ENCODE measurements at regions not wholly inside any gene's neighbourhood (a gene's known extent, or its start where the extent isn't known, plus 50 kb on each side); places are given as distances from the start of the nearest gene placed in this dataset.

DNA sequence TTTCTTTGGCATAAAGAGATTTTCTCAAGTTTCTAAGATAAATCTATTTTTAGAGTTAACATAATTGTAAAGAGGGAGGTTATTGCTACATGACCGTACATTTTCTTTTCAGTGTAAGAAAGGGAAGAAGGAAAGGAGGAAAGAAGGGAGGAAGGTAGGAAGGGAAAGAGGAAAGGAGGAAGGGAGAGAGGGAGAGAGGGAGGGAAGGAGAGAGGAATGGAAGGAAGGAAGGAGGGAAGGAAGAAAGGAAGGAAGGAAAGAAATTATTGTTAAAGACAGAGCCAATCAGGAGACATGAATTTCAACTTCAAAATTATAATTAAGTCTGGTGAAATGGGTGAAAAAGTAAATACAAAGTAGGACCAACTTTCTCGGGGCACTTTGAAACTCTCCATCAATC is 197.6 kb downstream of the SNCA start:
- Histone ChIP-seq H3K27me3 (ENCODE audit: control insufficient read depth, insufficient read depth, low read length) (no peaks in the 10 kb centered on the region; the same call in 1 of the 2 replicates), H3K4me1 (ENCODE audit: control insufficient read depth, insufficient read depth, low read length) (peaks cover 4% of the 10 kb centered on the region), H3K9ac (ENCODE audit: low read length) (no peak overlapping the region), H3K27ac (ENCODE audit: low read depth, low read length) (no peak overlapping the region), H3K9me3 (ENCODE audit: control insufficient read depth, insufficient read depth, low read depth, low read length) (no peaks in the 10 kb centered on the region), H3K4me3 (ENCODE audit: low read depth, low read length) (no peak overlapping the region), H3K36me3 (ENCODE audit: control insufficient read depth, insufficient read depth, low read length) (no peaks in the 10 kb centered on the region)

DNA sequence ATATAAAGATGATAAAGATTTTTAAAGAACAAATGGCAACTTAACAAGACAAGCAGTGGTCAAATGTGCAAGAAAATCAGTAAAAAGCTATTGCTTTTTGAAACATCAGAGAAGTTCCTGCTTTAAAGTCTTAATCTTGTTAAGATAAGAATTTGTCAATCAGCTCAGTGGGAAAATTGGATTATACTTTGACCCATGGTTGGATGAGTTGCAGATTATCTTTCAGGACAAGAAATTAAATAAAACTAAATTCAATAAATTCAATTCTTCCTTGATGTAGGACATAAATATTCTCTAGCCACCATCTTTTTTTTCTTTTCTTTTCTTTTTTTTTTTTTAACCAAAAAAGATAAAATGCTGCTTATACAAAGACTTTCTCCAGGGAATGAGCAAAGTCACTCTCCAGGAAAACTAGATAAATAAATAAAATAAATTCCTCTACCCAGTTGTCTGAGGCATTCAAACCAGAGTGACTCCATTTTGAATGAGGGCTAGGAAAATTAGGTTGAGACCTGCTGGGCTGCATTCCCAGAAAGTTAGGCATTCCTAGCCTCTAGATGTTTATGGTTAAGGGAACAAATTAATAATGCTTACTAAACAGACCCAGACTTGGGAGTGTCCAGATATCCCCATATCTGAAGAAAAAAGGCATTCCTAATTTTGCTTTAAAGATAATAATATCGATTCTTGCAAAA is 211.2 kb downstream of the SNCA start:
- Histone ChIP-seq H3K27me3 (ENCODE audit: control insufficient read depth, insufficient read depth, low read length) (no peaks in the 10 kb centered on the region), H3K9me3 (ENCODE audit: control insufficient read depth, insufficient read depth, low read depth, low read length) (no peaks in the 10 kb centered on the region), H3K9ac (ENCODE audit: low read length) (no peak overlapping the region), H3K27ac (ENCODE audit: low read depth, low read length) (no peak overlapping the region), H3K36me3 (ENCODE audit: control insufficient read depth, insufficient read depth, low read length) (no peaks in the 10 kb centered on the region), H3K4me3 (ENCODE audit: low read depth, low read length) (no peak overlapping the region), H3K4me1 (ENCODE audit: control insufficient read depth, insufficient read depth, low read length) (no peaks in the 10 kb centered on the region)

DNA sequence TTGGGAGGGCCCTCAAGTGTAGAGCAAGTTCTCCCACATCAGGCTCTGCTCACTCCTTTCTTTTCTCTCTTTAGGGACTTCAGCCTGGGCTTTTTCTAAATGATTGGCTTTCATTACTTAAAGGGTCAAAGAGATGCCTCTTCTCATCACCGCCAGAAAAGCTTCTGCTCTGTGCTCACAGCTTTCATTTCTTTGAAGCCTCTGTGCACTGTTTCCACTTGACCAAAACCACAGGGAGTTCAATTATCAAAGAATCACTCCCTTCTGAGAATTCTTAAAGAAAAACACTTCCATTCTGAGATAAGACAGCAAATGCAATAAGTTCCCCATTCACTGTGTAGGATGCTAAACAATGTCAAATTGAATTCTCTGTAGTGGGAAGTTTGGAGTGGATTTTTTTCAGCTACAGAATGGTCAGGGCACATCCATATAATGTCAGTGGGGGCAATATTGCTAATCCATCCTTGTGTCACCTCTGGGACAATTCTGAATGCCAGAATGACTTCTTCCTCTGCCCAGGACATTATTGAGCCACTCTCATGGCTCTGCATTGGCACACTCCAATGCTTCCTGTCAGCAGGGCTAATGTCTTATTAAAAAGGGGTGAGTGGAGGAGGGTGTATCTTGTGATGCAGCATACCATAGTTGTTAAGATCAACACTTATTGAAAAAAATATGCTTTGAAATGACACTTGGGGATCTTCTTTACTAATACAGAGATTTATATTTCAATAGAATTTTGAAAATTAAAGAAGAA is 217.6 kb downstream of the SNCA start:
- H3K4me1 ChIP-seq (ENCODE audit: control insufficient read depth, insufficient read depth, low read length) = no peaks in the 10 kb centered on the region
- H3K9me3 ChIP-seq (ENCODE audit: control insufficient read depth, insufficient read depth, low read depth, low read length) = no peaks in the 10 kb centered on the region
- H3K27ac ChIP-seq (ENCODE audit: low read depth, low read length) = no peak overlapping the region
- H3K36me3 ChIP-seq (ENCODE audit: control insufficient read depth, insufficient read depth, low read length) = no peaks in the 10 kb centered on the region
- no peaks in the 10 kb centered on the region for H3K27me3 ChIP-seq (ENCODE audit: control insufficient read depth, insufficient read depth, low read length)
- H3K4me3 ChIP-seq (ENCODE audit: low read depth, low read length) = no peak overlapping the region
- no peak overlapping the region for H3K9ac ChIP-seq (ENCODE audit: low read length)

DNA sequence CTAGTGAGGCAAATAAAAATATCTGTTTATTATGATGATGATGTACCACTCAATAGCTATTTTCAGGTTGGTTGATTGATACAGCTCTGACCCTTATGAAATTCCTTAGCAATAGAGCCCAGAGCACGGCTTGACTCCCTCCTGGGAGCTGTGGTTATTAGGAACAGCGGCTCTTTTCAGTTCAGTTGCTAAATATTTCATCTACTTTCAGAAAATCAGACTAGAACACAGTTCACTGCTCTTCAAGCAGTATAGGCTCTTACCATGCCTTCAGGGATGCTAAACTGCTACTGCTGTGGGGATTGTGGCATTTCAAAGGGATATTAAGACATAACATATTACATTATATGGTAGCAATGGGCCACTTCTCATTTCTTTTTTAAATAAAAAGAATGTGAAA is 218.8 kb downstream of the SNCA start:
- Histone ChIP-seq H3K9ac (ENCODE audit: low read length) (no peak overlapping the region), H3K27ac (ENCODE audit: low read depth, low read length) (no peak overlapping the region), H3K27me3 (ENCODE audit: control insufficient read depth, insufficient read depth, low read length) (no peaks in the 10 kb centered on the region), H3K9me3 (ENCODE audit: control insufficient read depth, insufficient read depth, low read depth, low read length) (no peaks in the 10 kb centered on the region), H3K4me3 (ENCODE audit: low read depth, low read length) (no peak overlapping the region), H3K36me3 (ENCODE audit: control insufficient read depth, insufficient read depth, low read length) (no peaks in the 10 kb centered on the region), H3K4me1 (ENCODE audit: control insufficient read depth, insufficient read depth, low read length) (no peaks in the 10 kb centered on the region)

DNA sequence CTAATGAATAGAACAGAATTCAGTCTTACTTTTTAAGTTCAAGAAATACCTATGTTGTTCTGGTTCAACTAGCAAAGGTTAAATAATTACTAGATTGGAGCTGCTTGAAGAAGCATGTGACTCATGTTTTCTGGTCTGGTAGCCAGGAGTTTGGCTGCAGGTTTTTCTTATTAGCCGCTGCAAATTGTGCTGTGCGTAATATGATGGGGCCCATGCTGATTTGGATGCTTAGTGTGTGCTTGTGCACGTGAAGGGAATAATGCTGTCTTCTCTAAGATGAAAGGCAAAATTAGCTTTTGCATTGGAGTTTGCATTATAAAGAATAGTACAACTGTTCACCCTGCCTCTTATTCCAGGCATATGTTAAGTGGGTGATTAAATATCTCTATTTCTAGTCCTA is 219.6 kb downstream of the SNCA start:
- Histone ChIP-seq H3K36me3 (ENCODE audit: control insufficient read depth, insufficient read depth, low read length) (no peaks in the 10 kb centered on the region), H3K9me3 (ENCODE audit: control insufficient read depth, insufficient read depth, low read depth, low read length) (no peaks in the 10 kb centered on the region), H3K4me1 (ENCODE audit: control insufficient read depth, insufficient read depth, low read length) (no peaks in the 10 kb centered on the region), H3K4me3 (ENCODE audit: low read depth, low read length) (no peak overlapping the region), H3K27me3 (ENCODE audit: control insufficient read depth, insufficient read depth, low read length) (no peaks in the 10 kb centered on the region), H3K9ac (ENCODE audit: low read length) (no peak overlapping the region), H3K27ac (ENCODE audit: low read depth, low read length) (no peak overlapping the region)

DNA sequence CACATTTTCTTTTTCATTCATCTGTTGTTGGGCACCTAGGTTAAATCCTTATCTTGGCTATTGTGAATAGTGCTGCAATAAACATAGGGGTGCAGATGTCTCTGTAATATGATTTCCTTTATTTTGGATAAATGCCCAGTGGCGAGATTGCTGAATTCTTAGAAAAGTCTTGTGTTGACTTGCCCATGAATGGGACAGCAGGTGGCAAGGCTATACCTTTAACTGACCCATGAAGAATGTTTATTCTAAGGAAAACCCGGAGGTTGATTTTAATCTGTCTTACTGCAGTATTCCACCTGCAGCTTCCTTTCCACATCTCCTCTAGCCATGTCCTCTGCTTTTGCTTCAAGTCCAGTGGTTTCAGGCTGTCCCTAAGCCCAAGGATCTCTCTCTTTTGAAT is 220.6 kb downstream of the SNCA start:
- H3K4me1 ChIP-seq (ENCODE audit: control insufficient read depth, insufficient read depth, low read length) = no peaks in the 10 kb centered on the region
- no peak overlapping the region for H3K9ac ChIP-seq (ENCODE audit: low read length)
- no peak overlapping the region for H3K27ac ChIP-seq (ENCODE audit: low read depth, low read length)
- H3K4me3 ChIP-seq (ENCODE audit: low read depth, low read length) = no peak overlapping the region
- no peaks in the 10 kb centered on the region for H3K36me3 ChIP-seq (ENCODE audit: control insufficient read depth, insufficient read depth, low read length)
- no peaks in the 10 kb centered on the region for H3K9me3 ChIP-seq (ENCODE audit: control insufficient read depth, insufficient read depth, low read depth, low read length)
- H3K27me3 ChIP-seq (ENCODE audit: control insufficient read depth, insufficient read depth, low read length) = no peaks in the 10 kb centered on the region

DNA sequence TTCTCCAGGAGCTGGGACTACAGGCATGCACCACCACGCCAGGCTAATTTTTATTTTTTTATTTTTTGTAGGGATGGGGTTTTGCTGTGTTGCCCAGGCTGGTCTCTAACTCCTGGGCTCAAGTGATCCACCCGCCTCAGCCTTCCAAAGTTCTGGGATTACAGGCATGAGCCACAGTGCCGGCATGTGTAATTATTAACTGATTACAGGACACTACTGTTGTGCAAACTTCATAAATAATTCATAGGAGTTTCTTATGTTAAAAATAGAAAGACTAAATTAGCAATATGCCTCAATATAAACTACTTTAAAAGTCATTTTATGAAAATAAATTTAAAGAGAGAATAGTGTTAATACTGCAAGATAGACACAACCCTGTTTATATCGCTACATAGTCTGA is 221.9 kb downstream of the SNCA start:
- Histone ChIP-seq H3K27me3 (ENCODE audit: control insufficient read depth, insufficient read depth, low read length) (no peaks in the 10 kb centered on the region), H3K4me3 (ENCODE audit: low read depth, low read length) (no peak overlapping the region), H3K9me3 (ENCODE audit: control insufficient read depth, insufficient read depth, low read depth, low read length) (no peaks in the 10 kb centered on the region), H3K36me3 (ENCODE audit: control insufficient read depth, insufficient read depth, low read length) (no peaks in the 10 kb centered on the region), H3K27ac (ENCODE audit: low read depth, low read length) (no peak overlapping the region), H3K4me1 (ENCODE audit: control insufficient read depth, insufficient read depth, low read length) (peaks cover 1% of the 10 kb centered on the region; the same call in 1 of the 2 replicates), H3K9ac (ENCODE audit: low read length) (no peak overlapping the region)

DNA sequence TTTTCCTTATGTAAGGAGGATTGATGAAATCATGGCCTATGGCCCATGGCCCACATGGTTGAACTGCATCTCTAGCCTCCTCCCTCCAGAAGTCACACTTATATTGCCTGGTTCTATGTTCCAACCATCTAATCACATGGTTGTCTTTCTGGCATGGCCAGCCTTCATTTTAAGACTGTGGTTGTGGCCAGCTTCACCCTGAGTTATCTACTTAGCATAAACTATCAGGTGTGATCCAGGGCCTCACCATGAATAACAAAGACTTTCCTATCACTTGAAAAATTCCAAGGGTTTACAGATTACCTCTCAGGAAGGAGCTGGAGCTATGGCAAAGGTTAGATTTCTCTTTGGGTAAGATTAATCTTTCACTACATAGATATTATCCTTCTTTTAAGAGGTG is 222.8 kb downstream of the SNCA start:
- peaks cover 4% of the 10 kb centered on the region; the same call in 1 of the 2 replicates for H3K4me1 ChIP-seq (ENCODE audit: control insufficient read depth, insufficient read depth, low read length)
- H3K9me3 ChIP-seq (ENCODE audit: control insufficient read depth, insufficient read depth, low read depth, low read length) = no peaks in the 10 kb centered on the region
- no peak overlapping the region for H3K4me3 ChIP-seq (ENCODE audit: low read depth, low read length)
- no peak overlapping the region for H3K27ac ChIP-seq (ENCODE audit: low read depth, low read length)
- H3K36me3 ChIP-seq (ENCODE audit: control insufficient read depth, insufficient read depth, low read length) = no peaks in the 10 kb centered on the region
- no peak overlapping the region for H3K9ac ChIP-seq (ENCODE audit: low read length)
- H3K27me3 ChIP-seq (ENCODE audit: control insufficient read depth, insufficient read depth, low read length) = no peaks in the 10 kb centered on the region

DNA sequence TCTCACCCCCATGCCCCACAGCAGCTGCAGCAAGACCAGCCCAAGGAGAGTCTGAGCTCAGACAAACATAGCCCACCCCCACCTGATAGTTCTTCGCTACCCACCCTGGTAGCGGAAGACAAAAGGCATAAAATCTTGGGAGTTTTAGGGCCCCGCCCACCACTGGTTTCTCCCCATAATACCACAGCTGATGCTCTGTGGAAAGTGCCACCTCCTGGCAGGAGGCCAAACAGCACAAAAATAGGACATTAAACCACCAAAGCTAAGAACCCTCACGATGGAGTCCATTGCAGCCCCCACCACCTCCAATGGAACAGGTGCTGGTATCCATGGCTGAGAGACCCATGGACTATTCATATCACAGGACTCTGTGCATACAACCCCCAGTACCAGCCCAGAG is 226.7 kb downstream of the SNCA start:
- Histone ChIP-seq H3K36me3 (ENCODE audit: control insufficient read depth, insufficient read depth, low read length) (no peaks in the 10 kb centered on the region), H3K27ac (ENCODE audit: low read depth, low read length) (no peak overlapping the region), H3K27me3 (ENCODE audit: control insufficient read depth, insufficient read depth, low read length) (no peaks in the 10 kb centered on the region), H3K4me1 (ENCODE audit: control insufficient read depth, insufficient read depth, low read length) (peaks cover 4% of the 10 kb centered on the region; the same call in 1 of the 2 replicates), H3K9ac (ENCODE audit: low read length) (no peak overlapping the region), H3K4me3 (ENCODE audit: low read depth, low read length) (no peak overlapping the region), H3K9me3 (ENCODE audit: control insufficient read depth, insufficient read depth, low read depth, low read length) (no peaks in the 10 kb centered on the region)

DNA sequence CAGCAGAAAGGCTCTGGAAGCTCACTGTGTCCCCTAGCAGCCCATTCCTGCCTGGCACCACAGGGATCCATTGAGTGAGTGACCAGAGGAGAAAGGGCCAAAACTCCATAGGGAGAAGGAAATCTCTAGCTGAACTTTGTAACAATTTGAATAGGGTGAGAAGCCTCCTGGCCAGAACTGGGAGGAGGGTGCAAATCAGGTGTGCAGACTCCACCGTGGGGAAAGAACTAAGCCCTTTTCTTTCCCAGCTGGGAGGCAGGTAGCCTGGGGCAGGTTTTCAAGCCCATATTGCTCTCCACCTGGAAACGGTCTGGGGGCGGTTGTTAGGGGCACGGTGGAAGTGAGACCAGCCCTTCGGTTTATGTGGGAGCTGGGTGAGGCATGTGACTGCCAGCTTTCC is 227.2 kb downstream of the SNCA start:
- Histone ChIP-seq H3K4me3 (ENCODE audit: low read depth, low read length) (no peak overlapping the region), H3K9me3 (ENCODE audit: control insufficient read depth, insufficient read depth, low read depth, low read length) (no peaks in the 10 kb centered on the region), H3K36me3 (ENCODE audit: control insufficient read depth, insufficient read depth, low read length) (no peaks in the 10 kb centered on the region), H3K27me3 (ENCODE audit: control insufficient read depth, insufficient read depth, low read length) (no peaks in the 10 kb centered on the region), H3K4me1 (ENCODE audit: control insufficient read depth, insufficient read depth, low read length) (peaks cover 4% of the 10 kb centered on the region; the same call in 1 of the 2 replicates), H3K27ac (ENCODE audit: low read depth, low read length) (no peak overlapping the region), H3K9ac (ENCODE audit: low read length) (no peak overlapping the region)

DNA sequence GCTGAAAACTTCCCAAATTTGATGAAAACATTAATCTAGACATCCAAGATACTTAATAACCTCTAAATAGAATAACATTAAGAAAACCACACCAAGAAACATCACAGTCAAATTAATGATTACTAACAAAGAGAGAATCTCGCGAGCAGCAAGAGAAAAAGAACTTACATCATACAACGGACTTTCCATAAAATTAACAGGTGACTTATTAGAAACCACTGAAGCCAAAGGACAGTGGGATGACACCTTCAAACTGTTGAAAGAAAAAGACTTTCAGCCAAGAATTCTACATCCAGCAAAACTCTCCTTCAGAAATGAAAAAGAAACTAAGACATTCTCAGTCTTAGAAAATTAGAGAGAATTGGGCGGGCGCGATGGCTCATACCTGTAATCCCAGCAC is 232.0 kb downstream of the SNCA start:
- Histone ChIP-seq H3K36me3 (ENCODE audit: control insufficient read depth, insufficient read depth, low read length) (no peaks in the 10 kb centered on the region), H3K4me3 (ENCODE audit: low read depth, low read length) (no peak overlapping the region), H3K27ac (ENCODE audit: low read depth, low read length) (no peak overlapping the region), H3K9me3 (ENCODE audit: control insufficient read depth, insufficient read depth, low read depth, low read length) (no peaks in the 10 kb centered on the region), H3K4me1 (ENCODE audit: control insufficient read depth, insufficient read depth, low read length) (peaks cover 2% of the 10 kb centered on the region; the same call in 1 of the 2 replicates), H3K27me3 (ENCODE audit: control insufficient read depth, insufficient read depth, low read length) (no peaks in the 10 kb centered on the region), H3K9ac (ENCODE audit: low read length) (no peak overlapping the region)
